GM21360 (cell line): ENCODE measurements at regions not wholly inside any gene's neighbourhood (a gene's known extent, or its start where the extent isn't known, plus 50 kb on each side); places are given as distances from the start of the nearest gene placed in this dataset.

ENCODE experiments used
- ATAC-seq: cut with Tn5 transposase; IDR thresholded peaks from one replicate; pipeline ENCODE4 v1.9.1; 2021; ENCODE audit warnings: mild to moderate bottlenecking, moderate library complexity; ENCODE audit not compliant: unreplicated experiment

- no peak for ATAC-seq
Measured at GRCh38 chr5:168031614-168032013, 259.8 kb upstream of the WWC1 start.

DNA sequence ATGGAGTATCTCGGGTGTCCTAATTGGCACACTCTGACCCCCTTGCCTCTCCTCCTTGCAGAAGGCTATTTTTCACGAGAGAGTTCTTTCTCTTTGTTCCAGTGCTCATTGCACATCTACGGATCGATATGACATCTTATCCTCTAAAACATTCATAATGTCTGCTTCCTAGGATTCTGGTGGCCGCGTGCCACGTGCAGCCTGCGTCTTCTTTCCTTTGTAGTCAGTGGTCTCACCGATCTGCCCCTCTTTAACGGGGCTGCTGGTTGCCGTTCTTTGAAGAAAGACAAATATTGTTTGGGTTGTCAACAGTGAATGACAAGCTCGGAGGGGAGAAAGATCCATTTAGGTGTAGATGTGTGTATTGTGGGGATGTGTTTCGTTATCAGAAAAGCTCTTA, 252.4 kb upstream of the WWC1 start:
- no peak for ATAC-seq

DNA sequence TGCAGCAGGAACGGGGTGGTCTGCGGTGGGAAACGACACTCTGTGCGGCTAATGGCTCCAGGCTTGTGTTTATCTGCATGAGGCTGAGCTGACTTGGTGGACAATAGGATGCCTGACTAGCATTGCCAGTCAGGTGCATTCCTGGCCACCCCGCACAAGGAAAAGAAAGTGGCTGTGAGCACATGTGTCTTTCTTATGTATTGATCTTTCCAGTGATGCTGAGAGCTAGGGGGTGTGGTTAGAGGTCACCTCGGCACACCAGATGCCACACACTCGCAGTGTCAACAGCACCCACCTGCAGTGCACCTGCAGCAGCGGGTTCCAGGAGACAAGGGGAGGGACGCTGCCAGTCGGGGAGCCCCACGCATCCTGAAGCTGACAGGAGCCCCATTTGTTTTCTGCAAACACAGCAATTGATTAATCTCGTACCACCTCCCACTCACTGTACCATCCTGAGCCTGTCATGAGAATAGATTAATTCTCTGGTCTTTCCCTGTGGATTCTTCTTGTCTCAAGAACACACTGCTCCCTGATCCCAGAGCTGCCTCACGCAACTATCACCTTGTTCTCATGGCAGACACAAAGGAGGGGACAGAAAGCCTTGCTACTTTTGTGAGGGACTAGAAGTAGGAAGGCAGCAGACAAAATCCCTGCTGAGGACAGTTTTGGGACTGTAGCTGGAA, 251.7 kb upstream of the WWC1 start:
- ATAC-seq = no peak

GRCh38 chr5:168041583-168041982, 249.9 kb upstream of the WWC1 start:
- ATAC-seq = no peak

- ATAC-seq = no peak
Measured at GRCh38 chr5:168042284-168043068, 249.0 kb upstream of the WWC1 start.

- ATAC-seq = no peak
Measured at GRCh38 chr5:168046163-168046562, 245.3 kb upstream of the WWC1 start.

DNA sequence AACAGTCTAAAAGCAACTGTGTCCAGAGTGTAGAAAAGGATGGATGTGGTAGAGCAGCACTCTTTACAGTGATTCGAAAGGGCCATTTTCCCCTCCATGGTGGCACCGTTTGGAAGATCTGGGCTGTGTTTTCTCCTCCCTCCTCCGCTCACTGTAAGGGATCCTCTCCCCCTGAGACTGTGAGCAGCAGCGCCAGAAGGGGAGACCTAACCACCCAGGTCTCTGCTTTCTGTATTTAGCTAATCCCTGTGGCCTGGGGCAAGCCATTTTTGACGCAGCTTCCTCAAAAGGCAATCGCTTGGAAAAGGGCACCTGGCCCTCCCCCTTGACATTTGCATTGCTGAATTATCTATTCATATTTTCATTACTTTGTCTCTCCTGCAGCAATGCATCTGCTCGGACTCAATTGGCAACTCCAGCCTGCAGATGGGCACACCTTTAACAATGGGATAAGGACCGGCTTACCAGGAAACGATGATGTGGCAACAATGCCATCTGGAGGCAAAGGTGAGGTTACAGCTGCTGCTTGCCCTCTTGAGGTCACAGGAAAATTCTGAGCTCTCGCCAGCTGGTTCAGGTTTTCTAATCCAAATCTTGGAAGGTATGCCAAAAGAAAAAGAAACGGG, 244.3 kb upstream of the WWC1 start:
- ATAC-seq = peak; percentile 65

- ATAC-seq = peak; percentile 22
Measured at GRCh38 chr5:168047669-168048111, 243.8 kb upstream of the WWC1 start.

GRCh38 chr5:168048486-168048885, 243.0 kb upstream of the WWC1 start:
- ATAC-seq = no peak

DNA sequence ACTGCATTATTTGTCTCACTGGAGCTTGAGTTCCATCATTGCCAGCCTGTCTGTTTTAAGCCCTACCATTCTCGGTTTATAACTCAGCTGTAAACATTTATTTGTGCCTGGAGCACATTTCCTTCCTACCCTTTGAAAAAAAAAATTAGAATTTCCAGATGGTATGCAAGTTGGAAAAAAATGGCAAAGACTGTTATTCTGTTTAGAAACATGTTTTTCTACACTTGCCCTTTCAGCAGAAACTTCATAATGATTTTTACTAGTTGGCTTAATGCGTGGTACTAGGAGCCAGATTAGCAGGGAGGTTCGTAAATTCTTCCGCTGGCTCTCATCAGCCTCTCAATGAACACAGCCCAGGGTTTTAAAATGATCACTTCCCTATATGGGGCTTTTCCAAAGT, 238.8 kb upstream of the WWC1 start:
- no peak for ATAC-seq

GRCh38 chr5:168054091-168054490, 237.4 kb upstream of the WWC1 start:
- ATAC-seq = no peak

GRCh38 chr5:168055141-168055683, 236.2 kb upstream of the WWC1 start:
- ATAC-seq = no peak

DNA sequence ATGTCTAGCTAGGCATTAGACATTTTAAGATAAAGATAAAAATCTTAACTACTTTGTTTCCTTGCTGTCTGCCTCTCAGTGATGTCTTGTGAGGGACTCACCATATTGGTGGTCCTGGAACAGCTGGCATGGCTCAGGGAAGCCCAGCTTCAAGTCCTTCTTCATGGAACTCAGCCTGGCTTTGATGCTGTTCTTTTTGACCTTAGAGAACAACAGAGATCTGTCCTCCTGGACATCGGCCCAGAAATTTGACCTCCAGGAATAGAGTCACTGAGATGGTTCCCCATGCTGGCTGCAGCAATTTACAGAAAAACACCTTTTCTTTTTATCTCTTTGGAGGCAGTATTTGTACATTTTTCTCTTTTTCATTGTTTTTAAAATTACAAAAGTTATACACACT, 235.5 kb upstream of the WWC1 start:
- ATAC-seq = no peak

- ATAC-seq = no peak
Measured at GRCh38 chr5:168056499-168057182, 234.8 kb upstream of the WWC1 start.

- ATAC-seq = no peak
Measured at GRCh38 chr5:168057905-168058304, 233.5 kb upstream of the WWC1 start.

- no peak for ATAC-seq
Measured at GRCh38 chr5:168059131-168059530, 232.3 kb upstream of the WWC1 start.

- no peak for ATAC-seq
Measured at GRCh38 chr5:168062239-168062638, 229.2 kb upstream of the WWC1 start.

DNA sequence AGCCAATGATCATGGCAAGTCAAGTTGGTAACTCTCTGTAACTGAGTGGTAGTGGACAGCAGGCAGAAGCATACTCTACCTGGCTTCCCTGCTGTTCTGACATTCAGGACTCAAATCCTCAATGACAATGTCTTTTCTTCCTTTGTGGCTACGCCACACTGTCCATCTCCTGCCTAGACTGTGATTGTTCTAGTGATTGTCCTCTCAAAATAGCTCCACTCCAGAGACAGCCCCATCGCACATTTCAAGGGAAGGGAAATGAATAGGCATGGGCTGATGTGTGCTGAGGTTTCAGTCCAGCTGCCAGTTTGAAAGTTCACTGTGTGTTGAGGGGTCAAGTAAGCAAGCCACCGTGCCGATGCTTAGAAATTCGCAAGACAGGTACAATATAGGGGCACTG, 227.0 kb upstream of the WWC1 start:
- ATAC-seq = no peak

DNA sequence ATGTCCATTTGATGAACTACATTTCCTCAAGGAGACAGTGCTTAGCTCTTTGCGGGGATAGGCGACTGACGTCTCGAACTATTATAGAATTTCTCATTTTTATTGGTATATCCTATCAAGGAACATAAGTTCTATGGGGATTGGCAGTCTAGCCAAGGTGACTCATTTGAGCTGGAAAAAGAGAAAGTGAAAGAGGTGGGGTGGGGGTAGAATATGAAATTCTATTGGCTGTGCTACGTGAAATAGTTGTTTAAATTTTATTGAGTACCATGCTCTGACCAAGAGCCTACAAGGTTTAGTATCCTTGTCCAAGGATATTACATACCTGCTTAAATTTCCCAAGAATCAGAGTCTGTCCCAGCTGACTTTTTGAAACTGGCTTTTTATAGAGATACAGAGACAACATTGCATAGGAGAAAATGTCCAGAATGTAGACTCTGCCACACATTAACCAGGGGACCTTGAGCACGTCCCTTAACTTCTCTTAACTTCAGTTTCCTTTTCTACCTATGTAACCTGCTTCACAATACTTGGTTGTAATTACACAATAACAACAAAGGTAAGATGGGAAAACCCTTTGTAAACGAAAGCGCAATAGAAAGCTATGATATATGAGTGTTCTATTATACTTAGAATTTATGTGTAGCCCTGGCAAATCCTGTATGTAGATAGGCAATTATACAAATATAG, 226.4 kb upstream of the WWC1 start:
- ATAC-seq = no peak

GRCh38 chr5:168066536-168067208, 224.8 kb upstream of the WWC1 start:
- ATAC-seq = no peak
